ENCODE measurements at regions not wholly inside any gene's neighbourhood (a gene's known extent, or its start where the extent isn't known, plus 50 kb on each side); places are given as distances from the start of the nearest gene placed in this dataset.

GRCh38 chr9:75483636-75484035 lies 395.3 kb downstream of the OSTF1 start:
- TF ChIP-seq CTCF (IDR thresholded peaks at IDR 0.05 in 2 of 3, conservative IDR thresholded peaks at IDR 0.05 in 1 of 3; ENCODE audit: borderline replicate concordance in 1 of 3, insufficient read depth in 1 of 3, low read depth in 2 of 3, low read length in 2 of 3) (no peak), EZH2phosphoT487 (IDR thresholded peaks at IDR 0.05; ENCODE audit: borderline replicate concordance) (no peak), POLR2A (IDR thresholded peaks at IDR 0.05; ENCODE audit: borderline replicate concordance, extremely low read depth, insufficient read depth, insufficient read length) (no peak), SIN3A (IDR thresholded peaks at IDR 0.05; ENCODE audit: low read depth) (no peak), YY1 (IDR thresholded peaks at IDR 0.05; ENCODE audit: extremely low read depth, insufficient replicate concordance, low read depth, low read length) (no peak), ZNF274 (IDR thresholded peaks at IDR 0.05; ENCODE audit: low read depth, low read length) (no peak), REST (IDR thresholded peaks at IDR 0.05; ENCODE audit: low read depth) (no peak), EZH2 (IDR thresholded peaks at IDR 0.05) (no peak), RAD21 (IDR thresholded peaks at IDR 0.05; ENCODE audit: low read depth) (no peak)
